GM23248 (cell line): ENCODE measurements at regions not wholly inside any gene's neighbourhood (a gene's known extent, or its start where the extent isn't known, plus 50 kb on each side); places are given as distances from the start of the nearest gene placed in this dataset.

Experiments
- EZH2 ChIP-seq: fragments of 200-600 bp; sonication (generic); IDR thresholded peaks from 2 replicates; pipeline ENCODE4 v1.6.1; 2018; ENCODE audit warnings: antibody characterized with exemption, mild to moderate bottlenecking; ENCODE audit not compliant: insufficient read depth, poor library complexity, severe bottlenecking
- EZH2phosphoT487 ChIP-seq: fragments of 200-600 bp; sonication (generic); IDR thresholded peaks from 2 replicates; pipeline ENCODE4 v1.6.1; 2018; ENCODE audit warnings: antibody characterized with exemption, moderate library complexity, mild to moderate bottlenecking, low read depth; ENCODE audit not compliant: insufficient read depth

DNA sequence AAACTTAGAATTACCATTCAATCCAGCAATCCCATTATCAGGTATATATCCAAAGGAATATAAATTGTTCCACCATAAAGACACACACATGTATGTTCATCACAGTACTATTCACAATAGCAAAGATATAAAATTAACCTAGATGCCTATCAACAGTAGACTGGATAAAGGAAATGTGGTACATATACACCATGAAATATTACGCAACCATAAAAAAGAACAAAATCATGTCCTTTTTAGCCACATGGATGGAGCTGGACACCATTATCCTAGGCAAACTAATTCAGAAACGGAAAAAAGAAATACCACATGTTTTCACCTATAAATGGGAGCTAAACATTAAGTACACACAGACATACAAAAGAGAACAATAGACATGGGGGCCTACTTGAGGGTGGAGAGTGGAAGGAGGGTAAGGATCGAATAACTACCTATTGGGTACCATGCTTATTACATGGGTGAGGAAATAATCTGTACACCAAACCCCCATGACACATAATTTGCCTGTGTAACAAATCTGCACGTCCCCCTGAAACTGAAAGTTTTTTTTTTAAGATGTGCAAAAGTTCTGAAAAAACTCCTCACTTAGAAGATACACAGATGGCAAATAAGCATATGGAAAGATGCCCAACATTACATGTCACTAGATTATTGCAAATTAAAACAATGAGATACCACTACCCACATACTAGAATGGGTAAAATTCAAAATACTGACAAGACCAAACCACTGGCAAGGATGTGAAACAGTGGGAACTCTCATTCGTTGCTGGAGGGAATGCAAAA, 313.0 kb upstream of the CD180 start:
- TF ChIP-seq EZH2 (no peak), EZH2phosphoT487 (no peak)
